ENCODE measurements at regions not wholly inside any gene's neighbourhood (a gene's known extent, or its start where the extent isn't known, plus 50 kb on each side); places are given as distances from the start of the nearest gene placed in this dataset.

DNA sequence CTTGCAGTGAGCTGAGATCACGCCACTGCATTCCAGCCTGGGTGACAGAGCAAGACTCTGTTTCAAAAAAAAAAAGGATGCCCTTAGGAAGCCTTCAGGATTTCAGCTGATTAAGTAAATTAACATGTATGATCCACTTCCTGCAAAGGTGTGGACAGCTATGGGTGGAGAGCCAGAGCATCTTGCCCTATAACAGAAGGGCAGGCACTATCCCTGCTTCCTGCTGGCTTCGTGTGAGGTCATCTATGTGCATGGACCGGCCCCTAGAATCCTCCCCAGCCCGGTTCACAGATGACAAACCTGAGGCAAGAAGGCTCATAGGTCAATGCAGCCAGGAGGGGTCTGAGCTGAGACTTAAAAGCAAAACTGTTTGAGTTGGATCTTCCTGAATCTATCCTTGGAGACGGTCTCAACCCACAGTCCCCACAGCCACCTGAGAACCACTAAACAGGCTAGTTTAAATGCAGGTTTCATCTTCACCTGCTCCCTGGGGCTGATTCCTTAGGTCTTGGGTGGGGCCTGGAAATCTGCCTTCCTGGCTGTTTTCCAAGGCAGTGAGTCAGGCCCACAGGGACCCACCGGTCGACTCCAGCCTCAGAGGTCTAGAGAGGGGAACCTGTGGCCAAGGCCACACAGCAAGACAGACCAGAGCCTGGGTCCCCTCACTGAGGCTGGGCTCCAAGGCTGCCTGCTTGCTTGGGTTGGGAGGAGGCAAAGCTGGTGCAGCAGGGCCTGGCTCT is 55.2 kb upstream of the MPEG1 start:
- peak overlapping the region; percentile 62 for H3K27ac ChIP-seq (ENCODE audit: poor library complexity, severe bottlenecking)
- DNase-seq (ENCODE audit: low spot score) (no peak), ATAC-seq (ENCODE audit: low read depth) (peak; percentile 43)

DNA sequence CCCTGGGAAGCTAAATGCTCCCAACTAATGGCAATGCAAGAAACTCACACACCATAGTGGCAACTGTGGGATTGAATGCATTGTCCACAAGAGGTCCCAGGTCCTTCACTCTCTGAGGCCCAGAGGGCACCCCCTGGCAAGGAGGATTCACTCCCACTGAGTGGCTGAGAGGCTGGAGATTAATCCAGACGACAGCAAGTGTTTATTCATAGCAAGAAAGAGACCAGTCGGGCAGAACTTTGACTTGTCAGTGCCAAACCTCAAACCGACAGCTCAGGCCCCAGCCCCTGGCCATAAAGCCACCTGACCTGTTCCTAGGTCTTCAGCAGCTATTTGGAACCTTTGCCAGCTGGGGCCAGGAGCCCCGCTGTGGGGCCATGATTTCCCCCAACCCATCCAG is 54.5 kb upstream of the MPEG1 start:
- Histone ChIP-seq H3K36me3 (ENCODE audit: low read depth) (no peaks in the 10 kb centered on the region), H3K4me1 (ENCODE audit: insufficient read depth, poor library complexity, severe bottlenecking) (peaks cover 26% of the 10 kb centered on the region), H3K27me3 (ENCODE audit: insufficient read depth, poor library complexity, severe bottlenecking) (no peaks in the 10 kb centered on the region), H3K27ac (ENCODE audit: poor library complexity, severe bottlenecking) (peak overlapping the region; percentile 62), H3K9me3 (ENCODE audit: severe bottlenecking) (no peaks in the 10 kb centered on the region), H3K4me3 (ENCODE audit: severe bottlenecking) (no peak overlapping the region)
- DNase-seq (ENCODE audit: low spot score) (no peak), ATAC-seq (ENCODE audit: low read depth) (no peak)
- TF ChIP-seq, protein P1, sequence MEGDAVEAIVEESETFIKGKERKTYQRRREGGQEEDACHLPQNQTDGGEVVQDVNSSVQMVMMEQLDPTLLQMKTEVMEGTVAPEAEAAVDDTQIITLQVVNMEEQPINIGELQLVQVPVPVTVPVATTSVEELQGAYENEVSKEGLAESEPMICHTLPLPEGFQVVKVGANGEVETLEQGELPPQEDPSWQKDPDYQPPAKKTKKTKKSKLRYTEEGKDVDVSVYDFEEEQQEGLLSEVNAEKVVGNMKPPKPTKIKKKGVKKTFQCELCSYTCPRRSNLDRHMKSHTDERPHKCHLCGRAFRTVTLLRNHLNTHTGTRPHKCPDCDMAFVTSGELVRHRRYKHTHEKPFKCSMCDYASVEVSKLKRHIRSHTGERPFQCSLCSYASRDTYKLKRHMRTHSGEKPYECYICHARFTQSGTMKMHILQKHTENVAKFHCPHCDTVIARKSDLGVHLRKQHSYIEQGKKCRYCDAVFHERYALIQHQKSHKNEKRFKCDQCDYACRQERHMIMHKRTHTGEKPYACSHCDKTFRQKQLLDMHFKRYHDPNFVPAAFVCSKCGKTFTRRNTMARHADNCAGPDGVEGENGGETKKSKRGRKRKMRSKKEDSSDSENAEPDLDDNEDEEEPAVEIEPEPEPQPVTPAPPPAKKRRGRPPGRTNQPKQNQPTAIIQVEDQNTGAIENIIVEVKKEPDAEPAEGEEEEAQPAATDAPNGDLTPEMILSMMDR (IDR thresholded peaks at IDR 0.05; ENCODE audit: poor library complexity, severe bottlenecking): no peak

More for the DNA sequence above, 55.2 kb upstream of the MPEG1 start:
- Histone ChIP-seq H3K4me1 (ENCODE audit: insufficient read depth, poor library complexity, severe bottlenecking) (peaks cover 26% of the 10 kb centered on the region), H3K9me3 (ENCODE audit: severe bottlenecking) (no peaks in the 10 kb centered on the region), H3K36me3 (ENCODE audit: low read depth) (no peaks in the 10 kb centered on the region), H3K4me3 (ENCODE audit: severe bottlenecking) (no peak overlapping the region), H3K27me3 (ENCODE audit: insufficient read depth, poor library complexity, severe bottlenecking) (no peaks in the 10 kb centered on the region)
- TF ChIP-seq, protein P1 (IDR thresholded peaks at IDR 0.05; ENCODE audit: poor library complexity, severe bottlenecking): no peak

DNA sequence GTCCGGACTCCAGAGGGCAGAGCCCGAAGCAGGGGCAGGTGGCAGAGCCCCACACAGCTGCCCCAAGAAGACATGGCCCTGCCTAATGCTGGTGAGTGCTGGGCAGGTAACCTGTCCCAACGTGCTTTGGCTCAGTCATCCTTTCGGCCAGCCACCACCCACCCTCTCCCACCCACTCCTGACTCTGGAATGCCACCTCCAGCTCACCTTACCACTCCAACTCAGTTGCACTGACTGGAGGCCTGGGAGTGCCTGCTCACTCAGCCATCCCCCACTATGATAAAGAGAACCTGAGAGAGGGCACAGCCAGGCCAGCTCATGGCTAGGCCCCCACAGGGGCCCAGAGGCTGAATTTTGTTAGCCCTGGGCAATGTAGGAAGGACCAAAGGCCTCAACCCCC is 53.8 kb upstream of the MPEG1 start:
- Histone ChIP-seq H3K27me3 (ENCODE audit: insufficient read depth, poor library complexity, severe bottlenecking) (no peaks in the 10 kb centered on the region), H3K27ac (ENCODE audit: poor library complexity, severe bottlenecking) (peak overlapping the region; percentile 62), H3K4me3 (ENCODE audit: severe bottlenecking) (no peak overlapping the region), H3K9me3 (ENCODE audit: severe bottlenecking) (no peaks in the 10 kb centered on the region), H3K36me3 (ENCODE audit: low read depth) (no peaks in the 10 kb centered on the region), H3K4me1 (ENCODE audit: insufficient read depth, poor library complexity, severe bottlenecking) (peaks cover 26% of the 10 kb centered on the region)
- TF ChIP-seq, protein P1 (IDR thresholded peaks at IDR 0.05; ENCODE audit: poor library complexity, severe bottlenecking): no peak
- DNase-seq (ENCODE audit: low spot score) (peak; percentile 81), ATAC-seq (ENCODE audit: low read depth) (peak; percentile 85)

DNA sequence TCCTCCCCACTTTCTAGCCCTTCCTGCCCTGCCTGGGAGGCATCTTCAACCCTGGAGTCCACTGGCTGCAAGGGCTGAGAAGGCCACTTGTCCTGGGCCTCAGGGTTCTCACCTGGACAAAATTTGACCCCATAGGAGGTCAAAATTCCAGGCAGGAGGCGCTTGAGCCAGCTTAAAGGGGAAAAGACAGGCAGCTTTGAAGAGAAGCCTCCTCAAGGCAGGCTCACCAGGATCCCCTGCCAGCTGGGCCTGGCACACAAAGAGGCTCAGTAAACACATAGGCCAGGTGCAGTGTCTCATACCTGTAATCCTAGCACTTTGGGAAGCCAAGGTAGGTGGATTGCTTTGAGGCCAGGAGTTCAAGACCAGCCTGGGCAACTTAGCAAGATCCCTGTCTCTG is 53.0 kb upstream of the MPEG1 start:
- H3K4me3 ChIP-seq (ENCODE audit: severe bottlenecking): no peak overlapping the region
- H3K9me3 ChIP-seq (ENCODE audit: severe bottlenecking): no peaks in the 10 kb centered on the region
- no peaks in the 10 kb centered on the region for H3K36me3 ChIP-seq (ENCODE audit: low read depth)
- no peaks in the 10 kb centered on the region for H3K27me3 ChIP-seq (ENCODE audit: insufficient read depth, poor library complexity, severe bottlenecking)
- peaks cover 26% of the 10 kb centered on the region for H3K4me1 ChIP-seq (ENCODE audit: insufficient read depth, poor library complexity, severe bottlenecking)
- DNase-seq (ENCODE audit: low spot score) (no peak), ATAC-seq (ENCODE audit: low read depth) (no peak)
- TF ChIP-seq, protein P1 (IDR thresholded peaks at IDR 0.05; ENCODE audit: poor library complexity, severe bottlenecking): no peak
- H3K27ac ChIP-seq (ENCODE audit: poor library complexity, severe bottlenecking): peak overlapping the region; percentile 62

DNA sequence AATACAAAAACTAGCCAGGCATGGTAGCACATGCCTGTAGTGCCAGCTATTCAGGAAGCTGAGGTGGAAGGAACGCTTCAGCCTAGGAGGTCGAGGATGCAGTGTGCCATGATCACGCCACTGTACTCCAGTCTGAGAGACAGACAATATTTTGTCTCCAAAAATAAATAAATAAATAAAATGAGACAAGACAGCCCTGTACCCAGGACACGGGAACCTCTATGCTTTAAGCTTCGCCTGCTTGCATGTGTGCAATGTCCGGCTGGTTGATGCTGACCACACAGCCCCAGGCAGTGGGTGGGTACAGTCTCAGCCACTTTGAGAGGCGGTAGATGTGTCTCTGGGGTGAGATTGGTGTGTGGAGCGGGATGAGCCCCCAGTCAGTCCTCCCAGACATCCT is 52.0 kb upstream of the MPEG1 start:
- DNase-seq (ENCODE audit: low spot score) (no peak), ATAC-seq (ENCODE audit: low read depth) (no peak)
- H3K4me1 ChIP-seq (ENCODE audit: insufficient read depth, poor library complexity, severe bottlenecking): peaks cover 26% of the 10 kb centered on the region
- no peak overlapping the region for H3K27ac ChIP-seq (ENCODE audit: poor library complexity, severe bottlenecking)
- TF ChIP-seq, protein P1 (IDR thresholded peaks at IDR 0.05; ENCODE audit: poor library complexity, severe bottlenecking): no peak
- H3K4me3 ChIP-seq (ENCODE audit: severe bottlenecking): no peak overlapping the region
- no peaks in the 10 kb centered on the region for H3K27me3 ChIP-seq (ENCODE audit: insufficient read depth, poor library complexity, severe bottlenecking)
- no peaks in the 10 kb centered on the region for H3K36me3 ChIP-seq (ENCODE audit: low read depth)
- H3K9me3 ChIP-seq (ENCODE audit: severe bottlenecking): no peaks in the 10 kb centered on the region
